Fibroblast of lung (primary cell): ENCODE measurements at regions not wholly inside any gene's neighbourhood (a gene's known extent, or its start where the extent isn't known, plus 50 kb on each side); places are given as distances from the start of the nearest gene placed in this dataset.

Source experiments
- DNase-seq, 2 donors: peaks; one replicate each; pipeline versions ENCODE4 v3.0.0 to v3.0.0-alpha.2; 2010; ENCODE audit warnings: low read depth in 2 of 2
- H2AFZ ChIP-seq: 2 replicates; pipeline ENCODE4 v1.5.1; 2012; ENCODE audit warnings: low read length, control low read depth, inconsistent platforms
- H3K27ac ChIP-seq: 2 replicates; pipeline ENCODE4 v1.5.1; 2011; ENCODE audit warnings: low read length, control low read depth; ENCODE audit not compliant: insufficient read depth
- H3K27me3 ChIP-seq: 2 replicates; pipeline ENCODE4 v1.5.1; 2011; ENCODE audit warnings: mild to moderate bottlenecking, low read length; ENCODE audit not compliant: control insufficient read depth, insufficient read depth
- H3K36me3 ChIP-seq: 2 replicates; pipeline ENCODE4 v1.5.1; 2011; ENCODE audit warnings: low read length; ENCODE audit not compliant: control insufficient read depth, insufficient read depth
- H3K4me1 ChIP-seq: 2 replicates; pipeline ENCODE4 v1.5.1; 2011; ENCODE audit warnings: low read length; ENCODE audit not compliant: control insufficient read depth, insufficient read depth; ENCODE audit errors: extremely low read depth
- H3K4me2 ChIP-seq: 2 replicates; pipeline ENCODE4 v1.5.1; 2011; ENCODE audit warnings: low read length, control low read depth; ENCODE audit not compliant: insufficient read depth; ENCODE audit errors: extremely low read depth
- H3K4me3 ChIP-seq, 4 experiments: fragments of 200-600 bp in 1 of 4; sonication (generic) in 1 of 4; replicated peaks in 1 of 4; 2 replicates each; pipeline ENCODE4 v1.5.1; 2011 to 2016; ENCODE audit warnings: low read length in 4 of 4, low read depth in 3 of 4, mild to moderate bottlenecking in 3 of 4, control low read depth in 2 of 4, inconsistent platforms in 1 of 4, mixed read lengths in 1 of 4; ENCODE audit not compliant: insufficient read depth in 1 of 4; ENCODE audit errors: control extremely low read depth in 1 of 4
- H3K79me2 ChIP-seq: 2 replicates; pipeline ENCODE4 v1.5.1; 2012; ENCODE audit warnings: mild to moderate bottlenecking, low read length, inconsistent platforms; ENCODE audit not compliant: control insufficient read depth, insufficient read depth
- H3K9ac ChIP-seq: 2 replicates; pipeline ENCODE4 v1.5.1; 2011; ENCODE audit warnings: mild to moderate bottlenecking, low read length, control low read depth; ENCODE audit not compliant: insufficient read depth
- H3K9me3 ChIP-seq: 2 replicates; pipeline ENCODE4 v1.5.1; 2012; ENCODE audit warnings: low read depth, low read length; ENCODE audit not compliant: control insufficient read depth, insufficient read depth
- H4K20me1 ChIP-seq: 2 replicates; pipeline ENCODE4 v1.5.1; 2011; ENCODE audit warnings: low read length; ENCODE audit not compliant: control insufficient read depth, insufficient read depth; ENCODE audit errors: extremely low read depth
- EZH2 ChIP-seq: IDR thresholded peaks from 2 replicates; pipeline ENCODE4 v1.5.1; 2012; ENCODE audit warnings: low read length, control low read depth, mild to moderate bottlenecking; ENCODE audit errors: missing control alignments
- TF ChIP-seq, protein P1 (sequence below), 2 donors: IDR thresholded peaks in 1 of 2; conservative IDR thresholded peaks in 1 of 2; 1 replicate in 1 of 2; 2 replicates in 1 of 2; pipeline ENCODE4 v1.5.1; 2011 to 2012; ENCODE audit warnings: low read length in 2 of 2, control low read depth in 1 of 2, inconsistent platforms in 1 of 2, low read depth in 1 of 2, mild to moderate bottlenecking in 1 of 2

DNA sequence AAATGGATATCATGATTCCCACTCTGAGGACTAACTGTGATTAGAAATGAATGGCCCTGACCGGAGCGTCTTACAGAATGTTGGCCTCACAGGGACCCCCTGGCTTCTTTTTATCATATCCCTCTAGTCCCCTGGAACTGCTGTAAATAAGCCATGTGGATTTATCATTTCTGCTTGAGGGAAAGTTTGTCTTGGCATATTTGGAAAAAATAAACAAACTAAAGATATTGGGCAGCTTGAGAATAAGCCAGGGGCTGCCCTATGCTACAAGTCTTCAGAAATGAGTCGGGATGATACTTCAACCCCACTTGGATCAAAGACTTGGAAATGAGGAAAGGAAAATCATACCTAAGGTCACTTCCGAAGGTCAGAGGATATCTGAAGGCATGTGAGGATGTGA is 179.1 kb downstream of the THBS2 start:
- Histone ChIP-seq H3K4me1 (peaks cover 18% of the 10 kb centered on the region), H3K36me3 (no peaks in the 10 kb centered on the region), H2AFZ (no peak overlapping the region), H3K27me3 (no peaks in the 10 kb centered on the region), H3K4me2 (peak overlapping the region; percentile 40), H3K79me2 (no peaks in the 10 kb centered on the region), H4K20me1 (no peaks in the 10 kb centered on the region), H3K9me3 (no peaks in the 10 kb centered on the region), H3K27ac (no peak overlapping the region), H3K4me3 (no peak overlapping the region), H3K9ac (no peak overlapping the region)
- DNase-seq, result peak; percentile 27 to 67
- TF ChIP-seq, protein P1, sequence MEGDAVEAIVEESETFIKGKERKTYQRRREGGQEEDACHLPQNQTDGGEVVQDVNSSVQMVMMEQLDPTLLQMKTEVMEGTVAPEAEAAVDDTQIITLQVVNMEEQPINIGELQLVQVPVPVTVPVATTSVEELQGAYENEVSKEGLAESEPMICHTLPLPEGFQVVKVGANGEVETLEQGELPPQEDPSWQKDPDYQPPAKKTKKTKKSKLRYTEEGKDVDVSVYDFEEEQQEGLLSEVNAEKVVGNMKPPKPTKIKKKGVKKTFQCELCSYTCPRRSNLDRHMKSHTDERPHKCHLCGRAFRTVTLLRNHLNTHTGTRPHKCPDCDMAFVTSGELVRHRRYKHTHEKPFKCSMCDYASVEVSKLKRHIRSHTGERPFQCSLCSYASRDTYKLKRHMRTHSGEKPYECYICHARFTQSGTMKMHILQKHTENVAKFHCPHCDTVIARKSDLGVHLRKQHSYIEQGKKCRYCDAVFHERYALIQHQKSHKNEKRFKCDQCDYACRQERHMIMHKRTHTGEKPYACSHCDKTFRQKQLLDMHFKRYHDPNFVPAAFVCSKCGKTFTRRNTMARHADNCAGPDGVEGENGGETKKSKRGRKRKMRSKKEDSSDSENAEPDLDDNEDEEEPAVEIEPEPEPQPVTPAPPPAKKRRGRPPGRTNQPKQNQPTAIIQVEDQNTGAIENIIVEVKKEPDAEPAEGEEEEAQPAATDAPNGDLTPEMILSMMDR (conservative IDR thresholded peaks at IDR 0.05 in 1 of 2, IDR thresholded peaks at IDR 0.05 in 1 of 2; ENCODE audit: low read depth in 1 of 2, low read length in 2 of 2), result no peak
- TF ChIP-seq EZH2, result no peak

DNA sequence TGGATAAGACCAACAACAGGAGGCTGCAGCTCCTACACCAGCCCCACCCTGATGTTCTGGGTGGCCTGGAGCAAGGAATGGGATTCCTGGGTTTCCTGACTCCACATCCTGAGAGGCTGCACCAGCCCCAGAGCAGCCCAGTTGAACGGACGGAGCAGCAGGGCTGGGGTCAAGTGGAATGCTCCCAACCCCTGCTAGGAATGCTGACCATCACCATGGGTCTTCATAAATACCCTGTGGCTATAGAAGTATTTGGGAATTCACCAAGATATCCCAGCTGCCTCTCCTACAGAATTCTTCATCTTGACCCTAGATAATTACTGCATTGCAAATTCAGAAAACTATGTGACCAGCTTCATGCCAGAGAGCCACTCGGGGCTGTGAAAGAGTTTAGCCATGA is 180.3 kb downstream of the THBS2 start:
- H3K4me1 ChIP-seq, result peaks cover 18% of the 10 kb centered on the region

DNA sequence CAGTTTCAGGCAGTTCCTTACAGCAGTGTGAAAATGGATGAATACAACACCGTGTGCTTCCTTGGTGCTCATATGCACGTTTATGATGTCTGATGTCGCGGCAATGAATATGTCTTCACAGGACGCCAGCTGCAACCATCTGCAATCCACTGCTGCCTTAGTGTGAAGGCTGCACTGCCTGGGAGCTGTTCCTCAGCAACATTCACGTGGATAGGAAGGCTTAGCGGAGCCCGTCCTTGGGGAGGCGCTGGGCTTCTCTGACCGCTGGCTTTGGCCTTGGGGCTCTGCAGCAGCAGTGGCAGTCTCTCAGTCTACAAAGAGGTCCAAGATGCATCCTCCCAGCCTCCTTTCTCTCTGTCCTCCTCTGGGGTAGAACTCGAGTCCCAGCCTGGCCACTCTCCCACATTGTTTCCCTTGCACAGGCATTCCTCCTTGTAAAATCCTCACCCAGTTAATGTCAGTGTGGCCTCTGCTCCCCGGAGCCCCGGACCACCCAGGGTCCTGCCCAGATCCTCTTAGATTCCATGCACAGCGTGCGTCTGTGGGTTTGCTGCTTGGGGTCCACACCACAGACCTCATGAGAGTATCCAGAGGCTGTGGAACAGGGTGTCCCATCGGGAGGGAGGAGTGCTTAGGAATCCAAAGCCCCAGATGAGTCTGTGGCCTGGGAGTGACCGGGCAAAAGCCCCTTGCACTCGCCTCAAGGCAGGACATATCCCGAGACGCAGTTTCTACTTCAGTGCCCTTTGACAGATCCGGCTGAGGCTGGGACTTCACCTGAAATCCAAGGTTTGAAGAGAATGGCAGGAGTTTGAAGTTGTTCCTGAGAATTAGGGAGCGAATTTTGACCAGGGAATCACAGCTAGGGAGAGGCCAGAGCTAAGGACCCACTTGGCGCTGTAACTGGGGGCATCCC is 181.3 kb downstream of the THBS2 start:
- no peaks in the 10 kb centered on the region for H3K79me2 ChIP-seq
- DNase-seq, result peak in 1 of 2 donors; percentile 18
- H4K20me1 ChIP-seq, result no peaks in the 10 kb centered on the region
- no peak overlapping the region for H2AFZ ChIP-seq
- H3K4me1 ChIP-seq, result peaks cover 18% of the 10 kb centered on the region
- H3K27ac ChIP-seq, result no peak overlapping the region
- H3K36me3 ChIP-seq, result no peaks in the 10 kb centered on the region
- H3K4me3 ChIP-seq, result no peak overlapping the region
- no peaks in the 10 kb centered on the region for H3K9me3 ChIP-seq
- TF ChIP-seq, protein P1 (conservative IDR thresholded peaks at IDR 0.05 in 1 of 2, IDR thresholded peaks at IDR 0.05 in 1 of 2; ENCODE audit: low read depth in 1 of 2, low read length in 2 of 2), result no peak
- no peak for TF ChIP-seq EZH2
- no peak overlapping the region for H3K4me2 ChIP-seq
- no peaks in the 10 kb centered on the region for H3K27me3 ChIP-seq
- no peak overlapping the region for H3K9ac ChIP-seq

More for the DNA sequence above, 180.3 kb downstream of the THBS2 start:
- no peak overlapping the region for H3K9ac ChIP-seq
- H3K27me3 ChIP-seq, result no peaks in the 10 kb centered on the region
- H2AFZ ChIP-seq, result no peak overlapping the region
- no peaks in the 10 kb centered on the region for H3K79me2 ChIP-seq
- H3K9me3 ChIP-seq, result no peaks in the 10 kb centered on the region
- no peak for TF ChIP-seq EZH2
- TF ChIP-seq, protein P1 (conservative IDR thresholded peaks at IDR 0.05 in 1 of 2, IDR thresholded peaks at IDR 0.05 in 1 of 2; ENCODE audit: low read depth in 1 of 2, low read length in 2 of 2), result no peak
- no peak overlapping the region for H3K4me2 ChIP-seq
- H3K27ac ChIP-seq, result no peak overlapping the region
- peak; percentile 60 to 100 for DNase-seq
- H3K4me3 ChIP-seq, result no peak overlapping the region
- no peaks in the 10 kb centered on the region for H4K20me1 ChIP-seq
- H3K36me3 ChIP-seq, result no peaks in the 10 kb centered on the region
